ENCODE measurements at regions not wholly inside any gene's neighbourhood (a gene's known extent, or its start where the extent isn't known, plus 50 kb on each side); places are given as distances from the start of the nearest gene placed in this dataset.
"Not testable (repeated sequence)": the region's sequence is repeated elsewhere in the genome, so short reads cannot be mapped to it uniquely, and the experiment has no call there.

DNA sequence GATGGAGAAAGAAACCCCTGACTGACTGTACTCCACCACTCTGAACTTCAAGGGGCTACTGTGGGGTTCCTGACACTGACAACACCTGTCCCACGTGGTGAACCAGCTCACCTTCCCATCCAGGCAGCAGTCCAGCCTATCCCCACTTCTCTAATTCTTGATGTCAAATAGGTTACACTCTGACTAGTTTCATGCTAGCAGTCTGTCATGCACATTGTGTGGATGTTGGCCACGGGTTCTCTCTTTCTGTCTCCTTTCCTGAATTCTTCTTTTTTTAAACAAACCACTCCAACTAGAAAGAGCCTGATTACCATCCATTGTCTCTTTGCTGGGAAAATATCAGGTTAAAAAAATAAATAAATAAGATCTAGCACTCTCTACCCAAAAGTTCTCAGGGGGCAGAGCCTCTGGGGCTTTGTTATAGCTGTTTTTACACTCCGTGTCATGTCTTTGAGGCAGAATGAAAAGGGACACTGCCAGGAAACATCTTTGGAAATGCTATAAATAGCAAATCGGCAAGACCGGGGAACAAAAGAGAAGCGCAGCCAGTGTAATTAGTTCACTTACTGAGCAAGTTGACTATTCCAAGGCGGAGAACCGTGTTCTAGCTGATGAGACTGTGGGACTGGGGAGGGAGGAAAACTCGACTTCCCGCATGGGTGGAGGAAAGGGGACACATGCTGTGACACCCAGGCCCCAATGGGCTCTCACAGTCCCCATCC lies 356.1 kb downstream of the OMA1 start:
- no peak for DNase-seq (ENCODE audit: low spot score)

DNA sequence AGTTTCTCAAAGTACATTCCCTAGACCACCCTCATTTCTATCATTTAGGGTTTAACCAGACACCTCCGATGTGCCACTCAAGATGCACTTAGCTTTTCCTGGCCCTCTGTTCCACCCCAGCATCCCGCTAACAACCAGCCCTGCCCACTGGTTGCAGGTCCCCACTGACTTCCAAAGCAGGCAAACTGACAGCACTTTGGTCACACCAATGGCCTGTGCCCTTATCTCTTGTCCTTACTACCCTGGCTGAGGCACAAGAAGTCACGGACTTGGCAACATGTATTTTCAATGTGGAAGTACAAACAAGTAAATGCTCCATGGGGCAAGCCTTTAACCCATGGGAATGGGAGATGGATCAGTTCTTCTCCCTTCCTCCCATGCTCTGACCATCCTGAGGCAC lies 357.1 kb downstream of the OMA1 start:
- DNase-seq (ENCODE audit: low spot score) = no peak

DNA sequence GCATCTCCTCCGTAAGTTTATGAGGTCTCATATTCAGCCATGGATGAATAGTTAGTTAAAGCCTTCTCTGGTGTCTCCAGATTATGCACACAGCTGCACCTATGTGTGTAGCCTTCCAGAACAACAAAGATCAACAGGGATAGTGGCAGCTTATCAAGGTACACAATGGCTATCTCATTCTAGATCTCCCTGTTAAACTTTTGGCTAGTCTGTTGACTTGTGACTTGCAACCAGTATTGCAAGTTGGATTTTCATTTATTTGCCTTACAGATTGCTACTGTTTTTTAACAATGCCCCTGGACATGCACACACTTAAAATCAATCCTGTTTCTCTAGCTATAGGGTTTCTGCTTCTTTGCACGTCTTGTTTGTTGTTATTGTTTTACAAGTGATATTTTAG lies 363.2 kb downstream of the OMA1 start:
- no peak for DNase-seq (ENCODE audit: low spot score)

DNA sequence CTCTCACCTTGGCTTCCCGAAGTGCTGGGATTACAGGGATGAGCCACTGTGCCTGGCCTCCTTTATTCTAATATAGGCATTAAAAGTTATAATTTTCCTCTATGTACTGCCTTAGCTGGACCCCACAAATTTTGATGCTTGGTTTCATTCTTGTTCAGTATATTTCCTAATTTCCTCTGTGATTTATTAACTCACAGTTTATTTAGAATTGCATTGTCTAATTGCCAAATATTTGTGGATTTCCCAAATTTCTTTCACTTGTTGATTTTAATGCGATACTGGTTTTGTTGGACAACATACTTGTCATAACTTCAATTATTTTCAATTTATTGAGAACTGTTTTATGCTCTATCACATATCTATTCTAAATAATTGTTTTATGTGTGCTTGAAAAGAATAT lies 366.0 kb downstream of the OMA1 start:
- no peak for DNase-seq (ENCODE audit: low spot score)

DNA sequence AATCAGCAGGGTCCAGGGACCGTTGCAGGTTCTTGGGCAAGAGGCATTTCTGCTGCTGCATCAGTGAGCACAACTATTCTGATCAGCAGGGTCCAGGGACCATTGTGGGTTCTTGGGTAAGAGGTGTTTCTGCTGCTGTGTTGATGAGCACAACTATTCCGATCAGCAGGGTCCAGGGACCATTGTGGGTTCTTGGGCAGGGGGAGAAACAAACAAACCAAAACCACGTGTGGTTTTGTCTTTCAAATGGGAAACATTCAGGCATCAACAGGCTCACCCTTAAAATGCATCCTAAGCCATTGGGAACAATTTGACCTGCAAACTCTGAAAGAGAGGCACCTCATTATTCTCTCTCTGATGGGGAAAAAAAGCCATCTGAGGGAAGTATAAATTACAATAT lies 377.4 kb downstream of the OMA1 start:
- not testable (repeated sequence) for DNase-seq (ENCODE audit: low spot score)

DNA sequence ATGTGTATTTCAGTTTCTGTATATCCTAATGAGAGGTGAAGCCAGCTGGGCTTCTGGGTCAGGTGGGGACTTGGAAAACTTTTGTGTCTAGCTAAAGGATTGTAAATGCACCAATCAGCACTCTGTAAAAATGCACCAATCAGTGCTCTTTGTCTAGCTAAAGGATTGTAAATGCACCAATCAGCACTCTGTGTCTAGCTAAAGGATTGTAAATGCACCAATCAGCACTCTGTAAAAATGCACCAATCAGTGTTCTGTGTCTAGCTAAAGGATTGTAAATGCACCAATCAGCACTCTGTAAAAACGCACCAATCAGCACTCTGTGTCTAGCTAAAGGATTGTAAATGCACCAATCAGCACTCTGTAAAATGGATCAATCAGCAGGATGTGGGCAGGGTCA lies 379.4 kb downstream of the OMA1 start:
- not testable (repeated sequence) for DNase-seq (ENCODE audit: low spot score)

DNA sequence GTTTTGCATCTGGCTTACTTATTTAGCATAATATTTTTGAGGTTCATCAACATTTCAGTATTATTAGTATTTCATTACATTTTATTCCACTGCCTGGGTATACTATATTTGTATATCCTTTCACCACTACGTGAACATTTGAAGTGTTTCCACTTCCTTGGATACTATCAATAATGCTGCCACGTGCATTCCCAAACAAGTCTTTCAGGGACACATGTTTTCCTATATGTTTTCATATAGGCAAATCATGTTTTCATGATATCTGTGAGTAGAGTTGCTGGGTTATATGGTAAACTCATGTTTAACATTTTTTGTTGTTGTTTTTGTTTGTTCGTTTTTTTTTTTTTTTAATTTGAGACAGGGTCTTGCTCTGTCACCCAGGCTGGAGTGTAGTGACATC lies 380.1 kb downstream of the OMA1 start:
- DNase-seq (ENCODE audit: low spot score) = no peak

DNA sequence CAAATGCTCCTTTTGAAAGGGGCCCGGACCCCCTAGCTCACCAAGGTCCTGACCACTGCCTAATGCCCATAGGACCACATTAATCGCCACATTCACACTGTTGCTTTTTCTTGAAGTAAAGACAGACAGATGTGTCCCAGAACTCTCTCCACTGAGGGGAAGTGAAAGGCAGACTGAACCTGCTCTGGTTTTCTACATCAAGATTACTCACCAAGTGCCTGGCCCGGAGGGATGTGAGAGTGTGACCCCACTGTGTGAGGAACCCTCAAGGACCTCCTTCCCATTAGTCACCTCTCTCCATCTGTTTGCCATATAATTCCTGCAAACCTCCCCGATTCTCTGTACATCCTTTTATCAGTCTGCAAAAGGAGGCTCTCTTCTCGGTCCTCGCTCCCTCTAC lies 381.5 kb downstream of the OMA1 start:
- no peak for DNase-seq (ENCODE audit: low spot score)

DNA sequence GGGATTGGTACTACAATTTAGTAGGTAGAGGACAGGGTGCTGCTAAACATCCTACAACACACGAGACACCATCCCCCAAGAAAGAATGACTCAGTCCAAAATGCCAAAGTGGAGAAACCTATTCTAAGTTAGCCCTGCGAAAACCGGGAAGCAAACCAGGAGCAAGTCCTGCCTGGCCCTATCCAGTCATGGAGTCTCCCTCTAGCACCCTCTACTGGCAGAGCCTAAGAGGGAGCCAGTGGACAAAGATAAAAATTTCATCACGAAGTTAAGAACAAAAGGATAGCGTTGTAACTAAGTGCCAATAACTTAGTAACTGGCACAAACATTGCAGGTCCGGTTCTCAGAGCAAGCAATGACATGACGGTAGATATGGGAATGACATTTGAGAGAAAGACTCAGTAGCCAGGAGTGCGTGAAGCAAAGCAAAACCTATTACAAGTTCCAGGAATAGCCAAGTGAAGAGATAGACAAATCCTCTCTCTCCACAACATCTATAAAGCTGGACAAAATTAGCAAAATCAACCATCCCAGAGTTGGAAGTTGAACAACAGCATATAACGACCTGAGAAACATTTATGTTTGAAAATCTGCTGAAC lies 383.5 kb downstream of the OMA1 start:
- peak; percentile 70 for DNase-seq (ENCODE audit: low spot score)

DNA sequence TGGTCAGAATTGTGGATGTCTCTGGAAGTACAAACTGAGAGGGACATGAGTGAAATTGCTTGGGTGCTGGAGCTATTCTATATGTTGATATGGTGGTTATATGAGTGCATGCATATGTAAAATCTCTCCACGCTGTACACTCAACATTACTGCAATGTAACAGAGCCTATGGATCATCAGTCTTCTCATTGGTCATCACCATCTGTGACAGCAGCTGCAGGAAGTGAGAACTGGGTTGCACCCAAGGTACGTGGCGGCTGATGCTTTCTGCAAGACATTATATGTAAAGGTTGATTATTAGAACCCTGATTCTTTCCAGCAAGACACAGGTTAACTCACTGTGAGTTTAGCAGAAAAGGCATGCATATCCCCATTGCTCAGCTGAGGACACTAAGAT lies 387.1 kb downstream of the OMA1 start:
- DNase-seq (ENCODE audit: low spot score) = no peak

DNA sequence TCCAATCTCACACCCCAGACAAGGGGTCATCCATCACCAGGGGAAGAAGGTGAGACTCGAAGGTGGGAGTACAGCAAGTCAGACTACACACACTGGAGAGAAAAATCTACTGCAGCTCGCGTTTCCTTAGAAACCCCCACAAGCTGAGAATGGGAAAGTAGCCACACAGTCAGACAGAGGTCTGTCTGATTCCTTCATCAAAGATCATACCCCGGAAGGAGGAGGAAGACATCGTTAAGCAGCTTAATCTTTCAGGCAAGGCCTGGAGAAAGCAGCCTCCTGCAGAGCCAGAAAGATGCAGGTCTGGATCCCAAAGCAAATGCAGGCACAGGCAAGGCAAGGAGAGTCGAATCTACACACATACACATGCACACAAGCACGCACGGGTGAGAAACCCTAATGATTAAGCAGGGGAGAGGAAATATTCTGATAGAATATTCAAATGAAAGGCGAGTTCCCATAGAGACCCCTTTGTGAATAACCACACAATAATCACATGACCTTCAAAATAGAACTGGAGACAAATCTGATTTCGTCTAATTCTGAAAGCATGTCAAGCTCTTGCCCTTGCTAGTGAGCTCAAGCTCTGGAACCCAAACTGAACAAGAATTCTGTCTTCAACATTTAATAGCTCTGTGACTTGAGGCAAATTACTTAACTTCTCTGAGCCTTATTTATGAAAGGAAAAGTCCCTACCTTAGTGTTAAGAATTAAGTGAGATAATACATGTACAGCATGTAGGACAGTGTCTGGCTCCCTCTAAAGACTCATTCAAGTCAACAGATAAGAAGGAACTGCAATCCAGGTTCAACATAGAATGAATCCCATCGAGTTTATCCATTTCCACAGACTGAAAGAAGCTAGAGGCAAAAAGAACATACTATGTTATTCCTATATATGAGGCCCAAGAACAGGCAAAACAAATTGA lies 387.8 kb downstream of the OMA1 start:
- DNase-seq (ENCODE audit: low spot score) = no peak

DNA sequence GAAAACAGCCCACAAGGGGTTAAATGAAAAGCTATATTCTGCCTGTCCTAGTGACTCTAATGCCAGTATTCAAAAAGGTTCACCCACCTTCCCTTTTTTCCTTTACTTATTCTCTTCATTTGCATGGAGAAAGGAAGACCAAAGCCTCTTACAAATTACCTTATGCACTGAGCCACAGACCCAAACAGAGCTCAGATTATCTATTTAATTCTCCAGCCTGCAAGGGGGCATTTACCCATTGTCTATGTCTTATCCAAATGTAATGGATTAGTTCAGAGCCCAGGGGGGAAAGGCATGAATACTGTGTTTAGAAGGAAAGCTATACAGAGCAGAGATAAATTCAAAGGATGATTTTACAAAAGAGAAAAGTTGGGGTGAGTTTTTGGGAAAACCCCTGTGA lies 388.5 kb downstream of the OMA1 start:
- DNase-seq (ENCODE audit: low spot score) = no peak

DNA sequence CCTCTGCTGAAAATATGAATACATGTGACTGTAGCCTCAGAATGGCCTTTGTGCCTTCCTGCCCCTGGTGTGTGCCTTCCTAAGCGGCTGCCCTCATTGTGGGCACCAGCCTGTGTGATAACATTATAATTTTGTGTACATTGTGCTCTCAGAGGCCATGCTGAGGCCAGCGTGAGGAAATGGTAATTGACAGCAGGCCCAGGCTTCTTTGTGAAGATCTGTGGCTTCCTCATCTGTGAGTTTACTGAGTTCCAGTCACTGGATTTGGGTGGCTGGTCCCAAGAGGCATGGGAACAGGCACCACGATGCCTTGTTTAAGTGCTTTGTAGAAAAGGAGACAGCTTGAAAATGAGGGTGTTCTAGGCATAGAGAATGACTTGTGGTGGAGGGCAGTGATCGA lies 389.3 kb downstream of the OMA1 start:
- DNase-seq (ENCODE audit: low spot score) = no peak

DNA sequence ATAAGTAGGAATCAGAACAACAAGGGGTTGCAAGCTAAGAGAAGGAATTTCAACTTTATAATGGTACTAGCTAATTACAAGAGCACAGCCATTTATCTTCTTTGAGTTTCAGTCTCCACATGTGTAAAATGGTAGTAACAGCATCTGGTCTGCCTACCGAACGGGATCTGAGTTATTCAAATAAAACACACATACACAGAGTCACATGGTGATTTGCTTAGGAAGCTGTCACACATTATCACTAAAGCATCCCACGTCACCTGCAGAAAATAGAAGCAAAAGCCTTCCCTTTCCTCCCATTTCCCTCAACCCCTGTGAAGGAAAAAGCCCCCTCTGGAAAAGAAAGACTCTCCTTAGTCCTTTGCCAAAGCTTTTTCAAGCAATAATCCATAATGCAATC lies 389.7 kb downstream of the OMA1 start:
- DNase-seq (ENCODE audit: low spot score) = no peak

DNA sequence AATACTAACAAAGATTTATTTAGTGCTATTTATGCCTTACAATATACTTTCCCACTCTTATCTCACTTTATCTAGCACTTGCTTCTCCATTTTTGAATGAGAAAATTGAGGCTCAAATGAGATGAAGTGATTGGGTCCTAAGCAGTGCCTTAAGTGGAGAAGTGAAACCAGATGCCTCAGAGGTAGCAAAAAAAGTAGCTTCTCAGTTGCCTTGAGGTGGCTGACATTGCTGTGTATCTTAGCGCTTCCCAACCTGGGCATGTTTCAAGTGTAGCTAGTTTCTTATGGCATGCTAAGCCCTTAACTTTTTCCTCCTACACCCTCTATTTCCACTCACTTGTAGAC lies 390.4 kb downstream of the OMA1 start:
- no peak for DNase-seq (ENCODE audit: low spot score)

DNA sequence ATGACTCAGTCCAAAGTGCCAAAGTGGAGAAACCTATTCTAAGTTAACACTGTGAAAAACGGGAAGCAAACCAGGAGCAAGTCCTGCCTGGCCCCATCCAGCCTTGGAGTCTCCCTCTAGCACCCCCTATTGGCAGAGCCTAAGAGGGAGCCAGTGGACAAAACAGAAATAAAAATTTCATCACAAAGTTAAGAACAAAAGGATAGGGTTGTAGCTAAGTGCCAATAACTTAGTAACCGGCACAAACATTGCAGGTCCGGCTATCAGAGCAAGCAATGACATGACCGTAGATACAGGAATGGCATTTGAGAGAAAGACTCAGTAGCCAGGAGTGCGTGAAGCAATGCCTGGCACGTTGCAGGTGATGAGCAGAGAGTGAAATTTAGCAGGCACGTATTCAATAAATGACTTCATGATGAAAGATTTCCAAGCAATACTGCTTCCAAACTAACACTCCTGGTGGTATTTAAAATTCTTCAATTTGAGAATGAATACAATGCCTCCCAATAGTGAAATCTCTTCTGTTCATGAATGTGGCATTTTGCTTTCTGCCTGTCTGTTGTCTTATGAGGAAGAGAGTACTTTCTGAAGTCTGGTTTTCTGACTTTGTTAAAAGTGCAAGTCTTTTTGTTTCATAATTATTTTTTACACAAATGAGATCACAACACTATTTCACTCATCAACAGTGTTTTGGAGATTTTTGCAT lies 391.0 kb downstream of the OMA1 start:
- DNase-seq (ENCODE audit: low spot score) = no peak

DNA sequence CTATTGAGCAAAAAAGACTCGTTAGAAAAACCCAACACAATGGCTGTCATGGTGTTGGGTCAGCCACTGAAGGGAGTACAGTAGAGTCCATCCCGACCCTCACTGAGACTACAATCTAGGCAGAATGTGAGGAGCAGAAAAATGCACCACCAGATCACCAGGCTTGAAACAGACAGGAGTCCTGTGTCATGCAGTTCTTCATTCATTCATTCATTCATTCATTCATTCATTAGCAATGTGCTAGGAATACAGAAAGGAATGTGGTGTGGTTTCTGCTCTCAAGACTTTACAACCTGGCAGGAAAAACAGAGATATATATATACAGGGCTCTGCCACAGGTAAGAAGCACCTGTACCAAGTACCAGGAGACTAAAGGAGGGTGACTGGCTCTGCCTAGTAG lies 392.3 kb downstream of the OMA1 start:
- no peak for DNase-seq (ENCODE audit: low spot score)

DNA sequence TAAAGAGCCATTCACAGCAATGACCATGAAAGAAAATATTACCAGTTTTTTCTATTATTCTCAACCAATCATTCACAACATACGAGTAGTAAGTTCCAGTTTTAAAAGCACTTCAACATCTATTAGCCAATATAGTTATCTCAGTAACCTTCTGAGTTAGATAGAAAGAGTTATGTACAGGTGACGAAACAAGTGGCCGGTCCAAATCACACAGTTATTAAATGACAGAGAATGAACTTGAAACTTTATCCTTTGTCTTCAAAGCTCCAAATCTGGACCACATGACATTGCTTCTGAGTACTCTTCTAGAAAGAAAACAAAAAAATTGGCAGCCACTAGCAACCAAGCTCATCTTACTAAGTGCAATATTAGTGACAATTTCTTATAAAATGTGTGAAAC lies 393.8 kb downstream of the OMA1 start:
- DNase-seq (ENCODE audit: low spot score) = no peak

DNA sequence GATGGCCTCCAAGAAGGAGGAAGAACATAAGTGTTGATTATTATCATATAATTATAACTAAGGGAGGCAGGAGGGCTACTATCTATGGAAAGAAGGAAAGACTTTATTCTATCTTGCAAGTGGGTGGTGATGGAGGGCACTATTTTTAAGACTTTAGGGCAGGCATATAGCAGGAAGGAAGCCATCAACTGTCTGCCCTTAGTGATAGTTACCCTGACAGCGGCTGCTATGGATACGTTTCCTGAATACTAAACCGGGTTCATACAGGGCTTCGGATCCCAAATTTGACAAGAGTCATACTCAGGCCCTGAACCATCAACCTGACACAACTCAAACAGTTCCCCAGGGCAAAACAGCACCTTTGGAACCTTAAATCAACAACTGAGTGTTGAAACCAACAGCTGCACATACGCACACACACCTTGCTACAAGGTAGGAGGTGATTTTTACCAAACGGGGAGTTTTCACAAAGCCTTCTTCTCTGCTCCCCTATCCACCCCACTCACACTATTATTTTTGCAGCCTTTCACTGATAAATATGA lies 397.2 kb downstream of the OMA1 start:
- no peak for DNase-seq (ENCODE audit: low spot score)

DNA sequence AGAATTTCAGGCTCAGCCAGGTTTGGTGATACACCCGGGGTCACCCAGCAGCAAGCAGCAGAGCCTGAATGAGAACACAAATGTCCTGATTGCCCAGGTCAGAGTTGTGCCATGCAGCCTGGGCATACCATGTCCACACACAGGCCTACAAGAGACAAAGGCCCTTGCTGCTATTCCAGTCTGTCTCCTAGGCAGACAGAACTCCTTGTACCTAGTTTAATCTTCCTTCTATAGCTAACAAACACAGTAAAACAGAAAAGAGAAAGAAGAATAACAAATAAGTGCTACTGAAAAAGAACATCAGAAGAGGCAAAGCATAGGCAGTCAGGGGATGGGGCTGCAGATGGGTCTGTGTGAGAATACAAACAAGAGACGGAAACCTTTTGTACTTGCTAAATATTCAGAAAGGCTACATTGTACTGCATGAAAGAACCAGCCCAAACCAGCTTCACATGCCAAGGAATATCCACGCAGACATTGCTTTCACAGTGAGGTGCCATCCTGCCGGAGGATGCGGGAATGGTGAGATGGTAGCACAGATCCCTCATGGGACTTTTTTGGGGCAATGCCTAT lies 401.7 kb downstream of the OMA1 start:
- no peak for DNase-seq (ENCODE audit: low spot score)

DNA sequence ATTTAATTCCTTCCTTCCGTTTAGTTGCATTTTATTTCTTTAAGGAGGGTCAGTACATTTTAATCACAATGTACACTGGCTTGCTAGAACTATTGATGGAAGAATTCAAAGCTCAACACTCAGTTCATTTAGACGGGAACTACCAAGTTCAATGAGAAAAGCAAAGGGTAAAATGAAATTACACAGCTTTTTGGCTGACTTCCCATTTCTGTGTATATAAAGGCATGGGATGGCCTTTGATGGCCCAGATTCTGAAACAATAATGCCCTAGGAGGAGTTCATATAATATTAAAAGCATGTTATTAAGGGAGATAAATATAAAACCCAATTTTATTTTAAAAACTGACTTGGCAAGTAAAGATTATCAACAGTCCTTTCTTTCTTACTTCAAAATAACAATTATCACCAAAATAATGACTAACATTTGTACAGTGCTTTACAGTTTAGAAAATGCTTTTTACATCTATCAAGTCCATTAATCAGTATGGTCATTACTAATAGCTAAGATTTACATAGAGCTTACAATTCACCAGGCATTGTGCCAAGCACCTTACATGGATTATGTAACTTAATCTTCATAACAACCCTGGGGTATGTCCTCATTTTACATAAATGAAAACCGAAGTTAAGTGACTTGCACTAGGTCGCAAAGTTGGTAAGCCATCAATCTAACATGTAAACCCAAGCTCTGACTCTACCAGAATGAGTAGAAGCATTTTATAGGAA lies 402.4 kb downstream of the OMA1 start:
- no peak for DNase-seq (ENCODE audit: low spot score)
